CD4-positive, CD25-positive, alpha-beta regulatory T cell (primary cell): ENCODE measurements at regions not wholly inside any gene's neighbourhood (a gene's known extent, or its start where the extent isn't known, plus 50 kb on each side); places are given as distances from the start of the nearest gene placed in this dataset.

ENCODE experiments used
- ATAC-seq, 2 donors: fragments of 150-1000 bp; cut with Tn5 transposase; one replicate each; pipeline ENCODE4 v1.10.0; 2021; ENCODE audit warnings: low read depth in 2 of 2, moderate number of reproducible peaks in 2 of 2, moderate library complexity in 1 of 2
- DNase-seq, 3 donors: peaks; one replicate each; pipeline versions ENCODE4 v3.0.0 to v3.0.0-alpha.2; 2012 to 2022; ENCODE audit warnings: mixed read lengths in 1 of 3
- H3K27ac ChIP-seq: one replicate; pipeline ENCODE4 v1.7.0; 2013; ENCODE audit warnings: mild to moderate bottlenecking, low read length; ENCODE audit not compliant: insufficient read depth, poor library complexity, severe bottlenecking
- H3K27me3 ChIP-seq: one replicate; pipeline ENCODE4 v1.7.0; 2013; ENCODE audit warnings: low read length; ENCODE audit not compliant: control insufficient read depth, insufficient read depth
- H3K36me3 ChIP-seq: one replicate; pipeline ENCODE4 v1.7.0; 2013; ENCODE audit warnings: mild to moderate bottlenecking, low read length, moderate library complexity; ENCODE audit not compliant: control insufficient read depth, insufficient read depth
- H3K4me1 ChIP-seq: 2 replicates; pipeline ENCODE4 v1.7.0; 2013; ENCODE audit warnings: mild to moderate bottlenecking, low read length; ENCODE audit not compliant: insufficient read depth, control insufficient read depth, poor library complexity, severe bottlenecking
- H3K4me3 ChIP-seq: one replicate; pipeline ENCODE4 v1.7.0; 2013; ENCODE audit warnings: low read depth, mild to moderate bottlenecking, low read length, moderate library complexity
- H3K9me3 ChIP-seq, 2 experiments: 1 replicate in 1 of 2; 2 replicates in 1 of 2; pipeline ENCODE4 v1.7.0; 2013; ENCODE audit warnings: low read length in 2 of 2, mild to moderate bottlenecking in 1 of 2, moderate library complexity in 1 of 2; ENCODE audit not compliant: control insufficient read depth in 2 of 2
- H3K27ac Mint-ChIP-seq, 3 donors: one replicate each; pipeline ENCODE4 v1.8.0; 2020 to 2022; ENCODE audit warnings: mild to moderate bottlenecking in 3 of 3, mixed read lengths in 3 of 3, moderate library complexity in 2 of 3
- H3K27me3 Mint-ChIP-seq: one replicate; pipeline ENCODE4 v1.8.0; 2022; ENCODE audit warnings: mild to moderate bottlenecking, mixed read lengths
- H3K36me3 Mint-ChIP-seq: one replicate; pipeline ENCODE4 v1.8.0; 2020; ENCODE audit warnings: mixed read lengths
- H3K4me1 Mint-ChIP-seq, 4 donors: one replicate each; pipeline ENCODE4 v1.8.0; 2020 to 2022; ENCODE audit warnings: mixed read lengths in 4 of 4, mild to moderate bottlenecking in 1 of 4
- H3K4me3 Mint-ChIP-seq, 4 donors: one replicate each; pipeline ENCODE4 v1.8.0; 2020 to 2022; ENCODE audit warnings: mild to moderate bottlenecking in 4 of 4, mixed read lengths in 4 of 4, moderate library complexity in 3 of 4
- H3K9me3 Mint-ChIP-seq, 7 donors: one replicate each; pipeline ENCODE4 v1.8.0; 2020 to 2022; ENCODE audit warnings: mixed read lengths in 7 of 7, mild to moderate bottlenecking in 3 of 7, moderate library complexity in 2 of 7

DNA sequence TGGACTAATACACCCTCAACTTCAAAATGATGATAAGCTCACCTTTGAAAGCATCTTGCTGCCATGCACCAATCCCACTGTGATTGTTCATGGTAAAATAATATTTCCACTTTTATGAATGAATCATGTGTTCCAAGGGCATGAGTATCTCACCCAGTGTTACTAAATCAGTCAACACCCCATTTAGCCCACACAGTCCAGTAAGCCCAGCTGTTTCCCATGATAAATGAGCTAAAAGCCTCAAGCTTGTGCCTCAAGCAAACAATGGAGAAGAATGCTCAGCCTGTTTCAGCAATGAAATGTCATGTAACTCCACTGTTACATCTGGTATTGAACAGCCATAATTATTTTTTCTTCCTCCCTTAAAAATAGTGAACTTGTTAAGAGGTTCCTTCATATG is 442.5 kb downstream of the XPNPEP1 start:
- H3K27me3 Mint-ChIP-seq = no peaks in the 10 kb centered on the region
- no peaks in the 10 kb centered on the region for H3K4me1 Mint-ChIP-seq
- ATAC-seq (no peak), DNase-seq (no peak)
- Histone ChIP-seq H3K4me3 (no peak overlapping the region), H3K27ac (no peak overlapping the region), H3K27me3 (no peaks in the 10 kb centered on the region), H3K4me1 (no peaks in the 10 kb centered on the region), H3K36me3 (no peaks in the 10 kb centered on the region), H3K9me3 (no peaks in the 10 kb centered on the region)
- H3K27ac Mint-ChIP-seq = no peak overlapping the region
- peaks cover 0 to 11% (median 0%) of the 10 kb centered on the region in 7 donors for H3K9me3 Mint-ChIP-seq
- H3K36me3 Mint-ChIP-seq = no peaks in the 10 kb centered on the region
- H3K4me3 Mint-ChIP-seq = no peak overlapping the region

DNA sequence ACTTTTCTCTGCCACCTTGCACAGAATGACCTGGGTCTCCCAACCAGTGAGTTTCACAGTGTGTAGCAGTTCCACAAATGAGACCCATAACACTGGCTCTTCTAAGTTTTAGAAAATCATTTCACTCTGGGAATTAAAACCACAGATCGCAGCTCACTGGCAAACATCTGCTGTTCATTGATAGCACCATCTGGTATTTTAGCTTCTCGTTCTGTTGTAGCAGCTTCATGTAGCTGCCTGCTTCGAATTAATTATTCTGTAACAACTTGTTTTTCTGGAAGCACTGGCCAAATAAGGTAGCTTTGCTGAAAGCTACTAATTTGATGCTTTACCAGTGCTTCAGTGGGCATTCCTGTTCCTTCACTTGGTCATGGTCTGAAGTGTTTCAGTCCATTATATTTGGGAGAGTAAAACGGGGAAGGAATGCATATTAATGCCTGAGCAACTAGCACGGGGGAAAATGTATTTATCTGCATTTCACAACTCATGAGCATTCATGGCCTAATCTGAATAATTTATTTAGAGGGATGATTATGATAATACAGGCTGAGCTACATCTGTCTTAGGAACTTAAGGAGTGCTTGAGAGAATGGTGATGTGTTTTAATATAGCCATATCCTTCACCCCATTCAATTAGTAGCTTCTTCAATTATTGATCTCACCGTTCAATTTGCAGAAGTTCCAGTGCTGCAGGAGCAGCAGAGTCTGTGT is 447.4 kb downstream of the XPNPEP1 start:
- H3K4me3 Mint-ChIP-seq = no peak overlapping the region
- H3K27me3 ChIP-seq = no peaks in the 10 kb centered on the region
- no peak overlapping the region for H3K27ac ChIP-seq
- no peak overlapping the region for H3K4me3 ChIP-seq
- DNase-seq (no peak), ATAC-seq (no peak)
- no peaks in the 10 kb centered on the region for H3K36me3 ChIP-seq
- H3K4me1 ChIP-seq = no peaks in the 10 kb centered on the region
- no peaks in the 10 kb centered on the region for H3K27me3 Mint-ChIP-seq
- H3K9me3 Mint-ChIP-seq = peaks cover 0 to 9% (median 0%) of the 10 kb centered on the region in 7 donors
- no peaks in the 10 kb centered on the region for H3K9me3 ChIP-seq
- H3K27ac Mint-ChIP-seq = no peak overlapping the region
- H3K4me1 Mint-ChIP-seq = no peaks in the 10 kb centered on the region
- no peaks in the 10 kb centered on the region for H3K36me3 Mint-ChIP-seq

DNA sequence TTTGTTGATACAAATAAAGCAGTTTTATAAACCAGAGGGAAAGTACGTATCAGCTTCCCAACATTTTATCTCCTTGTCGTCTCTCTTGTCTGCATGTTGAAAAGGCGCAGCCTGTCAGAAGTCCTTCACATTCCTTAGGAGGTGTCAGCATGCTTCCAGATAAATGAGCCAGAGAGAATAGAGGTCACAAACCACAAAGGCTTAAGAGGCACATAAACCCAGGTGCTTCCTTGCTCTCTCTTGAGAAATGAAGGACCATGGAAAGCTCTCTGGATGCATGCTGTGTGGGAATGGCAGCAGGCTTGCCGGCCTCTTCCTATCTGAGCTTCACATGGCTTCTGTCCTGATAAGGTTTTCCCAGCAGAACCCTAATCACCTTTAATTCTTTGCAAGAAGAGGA is 448.5 kb downstream of the XPNPEP1 start:
- no peak for DNase-seq
- Histone ChIP-seq H3K27me3 (no peaks in the 10 kb centered on the region), H3K27ac (no peak overlapping the region), H3K4me3 (no peak overlapping the region), H3K9me3 (no peaks in the 10 kb centered on the region), H3K4me1 (no peaks in the 10 kb centered on the region), H3K36me3 (no peaks in the 10 kb centered on the region)
- no peaks in the 10 kb centered on the region for H3K27me3 Mint-ChIP-seq
- no peak for ATAC-seq
- no peak overlapping the region for H3K27ac Mint-ChIP-seq
- H3K9me3 Mint-ChIP-seq = peaks cover 0 to 9% (median 0%) of the 10 kb centered on the region in 7 donors
- H3K4me1 Mint-ChIP-seq = no peaks in the 10 kb centered on the region
- H3K4me3 Mint-ChIP-seq = no peak overlapping the region
- H3K36me3 Mint-ChIP-seq = no peaks in the 10 kb centered on the region

DNA sequence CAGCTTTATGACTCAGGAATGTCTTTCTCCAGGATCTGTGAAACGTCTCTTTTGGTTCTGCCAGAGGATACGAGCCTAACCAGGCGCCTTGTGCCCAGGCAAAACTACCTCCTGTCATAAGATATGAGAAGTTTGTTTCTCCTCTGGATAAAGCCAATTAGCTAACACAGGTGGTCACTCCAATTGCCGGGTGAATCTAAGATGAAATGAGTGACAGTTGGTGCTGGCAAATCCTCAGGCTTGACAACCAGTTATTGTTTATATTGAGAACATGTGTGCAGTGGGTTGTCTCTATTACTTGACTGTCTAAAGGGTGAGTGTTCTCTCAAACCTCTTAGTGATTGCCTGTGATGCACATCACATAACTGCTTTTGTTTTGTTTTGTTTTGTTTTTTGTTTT is 449.1 kb downstream of the XPNPEP1 start:
- no peaks in the 10 kb centered on the region for H3K4me1 ChIP-seq
- Mint-ChIP-seq H3K9me3 (peaks cover 0 to 10% (median 0%) of the 10 kb centered on the region in 7 donors), H3K27ac (no peak overlapping the region), H3K27me3 (no peaks in the 10 kb centered on the region), H3K4me3 (no peak overlapping the region), H3K4me1 (no peaks in the 10 kb centered on the region), H3K36me3 (no peaks in the 10 kb centered on the region)
- H3K9me3 ChIP-seq = no peaks in the 10 kb centered on the region
- no peak overlapping the region for H3K4me3 ChIP-seq
- ATAC-seq (no peak), DNase-seq (no peak)
- H3K27me3 ChIP-seq = no peaks in the 10 kb centered on the region
- H3K36me3 ChIP-seq = no peaks in the 10 kb centered on the region
- H3K27ac ChIP-seq = no peak overlapping the region

DNA sequence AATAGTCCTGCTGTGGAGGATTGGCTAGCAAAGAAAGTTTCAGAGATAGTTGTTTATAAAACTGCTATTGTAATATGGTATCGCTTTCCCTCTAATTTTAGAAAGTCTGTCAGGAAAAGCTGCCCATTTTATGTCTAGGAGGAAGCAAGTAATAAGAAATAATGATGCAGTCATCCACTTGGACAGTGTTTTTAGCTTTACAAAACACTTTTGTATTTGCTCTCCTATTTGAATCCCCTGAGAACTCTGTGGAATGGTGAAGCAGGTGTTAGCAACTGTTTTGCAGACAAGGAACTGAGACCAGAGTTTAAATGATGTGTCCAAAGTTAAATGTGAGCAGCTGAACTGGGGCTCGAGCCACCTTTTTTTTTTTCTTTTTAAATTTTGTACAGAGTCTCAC is 455.8 kb downstream of the XPNPEP1 start:
- H3K4me3 Mint-ChIP-seq = no peak overlapping the region
- no peaks in the 10 kb centered on the region for H3K4me1 Mint-ChIP-seq

DNA sequence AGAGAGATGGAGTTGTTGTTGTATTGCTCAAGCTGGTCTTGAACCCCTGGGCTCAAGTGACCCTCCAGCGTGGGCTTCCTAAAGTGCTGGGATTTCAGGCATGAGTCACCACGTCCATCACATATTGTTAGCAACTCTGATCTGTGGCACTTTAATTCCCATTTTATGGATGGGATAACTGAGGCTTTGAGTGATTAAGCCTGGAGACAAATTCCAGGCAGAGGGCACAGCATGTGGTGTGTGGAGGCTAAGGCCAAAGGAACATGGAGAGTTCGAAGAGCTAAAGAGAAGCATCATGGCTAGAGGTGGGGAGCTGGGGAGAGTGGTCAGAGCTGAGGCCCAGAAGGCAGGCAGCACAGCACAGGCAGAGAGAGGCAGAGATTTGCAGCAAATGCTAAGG is 458.4 kb downstream of the XPNPEP1 start:
- Mint-ChIP-seq H3K4me1 (no peaks in the 10 kb centered on the region), H3K4me3 (no peak overlapping the region), H3K36me3 (no peaks in the 10 kb centered on the region), H3K9me3 (peaks cover 0 to 2% (median 1%) of the 10 kb centered on the region in 7 donors), H3K27me3 (no peaks in the 10 kb centered on the region), H3K27ac (no peak overlapping the region)
- Histone ChIP-seq H3K27ac (no peak overlapping the region), H3K27me3 (no peaks in the 10 kb centered on the region), H3K36me3 (no peaks in the 10 kb centered on the region), H3K9me3 (no peaks in the 10 kb centered on the region), H3K4me3 (no peak overlapping the region), H3K4me1 (no peaks in the 10 kb centered on the region)
- DNase-seq = no peak
- no peak for ATAC-seq

More for the DNA sequence above, 455.8 kb downstream of the XPNPEP1 start:
- H3K9me3 ChIP-seq = no peaks in the 10 kb centered on the region
- no peaks in the 10 kb centered on the region for H3K4me1 ChIP-seq
- ATAC-seq = no peak
- no peaks in the 10 kb centered on the region for H3K27me3 ChIP-seq
- H3K27me3 Mint-ChIP-seq = no peaks in the 10 kb centered on the region
- peaks cover 0 to 2% (median 1%) of the 10 kb centered on the region in 7 donors for H3K9me3 Mint-ChIP-seq
- H3K36me3 ChIP-seq = no peaks in the 10 kb centered on the region
- no peak for DNase-seq
- H3K4me3 ChIP-seq = no peak overlapping the region
- no peaks in the 10 kb centered on the region for H3K36me3 Mint-ChIP-seq
- no peak overlapping the region for H3K27ac ChIP-seq
- no peak overlapping the region for H3K27ac Mint-ChIP-seq

DNA sequence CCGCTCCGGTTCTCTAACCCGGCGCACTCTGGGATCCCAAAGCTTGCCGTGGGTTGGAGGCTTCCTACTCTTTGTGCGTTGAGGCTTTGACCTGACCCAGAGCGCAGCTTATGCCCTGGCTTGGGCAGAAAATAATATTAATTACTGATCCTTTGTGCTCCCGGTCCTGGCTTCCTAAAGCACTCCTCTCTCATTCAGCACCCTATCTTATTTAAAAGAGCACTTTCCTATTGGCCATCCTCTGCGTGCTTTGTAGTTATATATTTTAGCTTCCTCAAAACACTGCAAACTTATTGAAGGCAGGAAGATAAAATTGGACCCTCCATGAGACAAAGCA is 466.0 kb downstream of the XPNPEP1 start:
- H3K27ac Mint-ChIP-seq = no peak overlapping the region
- no peaks in the 10 kb centered on the region for H3K4me1 Mint-ChIP-seq

DNA sequence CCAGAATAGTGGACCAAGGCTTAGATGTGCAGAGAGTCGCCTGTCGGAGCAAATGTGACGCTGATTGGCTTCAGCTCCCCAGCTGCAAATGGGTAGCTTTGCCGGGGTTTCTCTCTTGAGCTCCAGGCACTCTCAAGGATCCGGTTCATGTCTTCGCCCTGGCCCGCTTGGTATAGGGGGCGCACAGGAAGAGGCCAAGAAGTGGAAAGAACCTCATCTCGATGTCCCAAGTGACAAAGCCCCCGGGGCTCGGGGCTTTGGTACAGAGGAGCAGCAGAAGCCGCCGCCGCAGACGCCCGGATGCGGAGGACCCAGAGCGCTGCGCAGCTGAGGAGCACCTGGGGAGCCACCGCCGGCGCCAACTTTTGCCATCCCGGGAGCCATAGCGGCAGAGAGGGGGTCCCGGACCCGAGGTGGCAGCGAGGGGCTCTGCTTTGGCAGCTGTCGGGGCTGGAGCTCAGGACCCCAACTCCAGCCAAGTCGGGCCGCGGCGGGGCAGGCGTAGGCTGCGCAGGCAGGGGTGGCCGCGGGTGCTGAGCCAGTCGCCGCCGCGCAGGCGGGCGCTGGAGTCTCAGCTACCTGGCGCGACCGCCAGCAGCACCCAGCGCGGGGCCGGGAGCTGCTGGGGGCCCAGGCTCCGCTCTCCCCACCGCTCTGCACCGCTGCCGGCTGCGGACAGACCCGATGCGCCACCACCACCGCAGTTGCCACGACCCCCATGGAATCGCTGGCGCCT is 466.6 kb downstream of the XPNPEP1 start:
- no peaks in the 10 kb centered on the region for H3K4me1 ChIP-seq
- H3K4me1 Mint-ChIP-seq = no peaks in the 10 kb centered on the region
- no peaks in the 10 kb centered on the region for H3K36me3 ChIP-seq
- H3K27me3 Mint-ChIP-seq = peaks cover 7% of the 10 kb centered on the region
- peaks cover 0 to 4% (median 3%) of the 10 kb centered on the region in 7 donors for H3K9me3 Mint-ChIP-seq
- H3K9me3 ChIP-seq = no peaks in the 10 kb centered on the region
- H3K27ac ChIP-seq = no peak overlapping the region
- H3K4me3 ChIP-seq = no peak overlapping the region
- no peak overlapping the region for H3K27ac Mint-ChIP-seq
- ATAC-seq = no peak
- DNase-seq = no peak
- H3K27me3 ChIP-seq = no peaks in the 10 kb centered on the region
- H3K36me3 Mint-ChIP-seq = no peaks in the 10 kb centered on the region
- no peak overlapping the region for H3K4me3 Mint-ChIP-seq

More for the DNA sequence above, 466.0 kb downstream of the XPNPEP1 start:
- ATAC-seq (no peak), DNase-seq (no peak)
- H3K4me3 Mint-ChIP-seq = no peak overlapping the region
- Histone ChIP-seq H3K27ac (no peak overlapping the region), H3K36me3 (no peaks in the 10 kb centered on the region), H3K27me3 (no peaks in the 10 kb centered on the region), H3K4me3 (no peak overlapping the region), H3K4me1 (no peaks in the 10 kb centered on the region), H3K9me3 (no peaks in the 10 kb centered on the region)
- H3K36me3 Mint-ChIP-seq = no peaks in the 10 kb centered on the region
- peaks cover 0 to 4% (median 3%) of the 10 kb centered on the region in 7 donors for H3K9me3 Mint-ChIP-seq
- H3K27me3 Mint-ChIP-seq = peaks cover 7% of the 10 kb centered on the region
